ENCODE measurements at regions not wholly inside any gene's neighbourhood (a gene's known extent, or its start where the extent isn't known, plus 50 kb on each side); places are given as distances from the start of the nearest gene placed in this dataset.

DNA sequence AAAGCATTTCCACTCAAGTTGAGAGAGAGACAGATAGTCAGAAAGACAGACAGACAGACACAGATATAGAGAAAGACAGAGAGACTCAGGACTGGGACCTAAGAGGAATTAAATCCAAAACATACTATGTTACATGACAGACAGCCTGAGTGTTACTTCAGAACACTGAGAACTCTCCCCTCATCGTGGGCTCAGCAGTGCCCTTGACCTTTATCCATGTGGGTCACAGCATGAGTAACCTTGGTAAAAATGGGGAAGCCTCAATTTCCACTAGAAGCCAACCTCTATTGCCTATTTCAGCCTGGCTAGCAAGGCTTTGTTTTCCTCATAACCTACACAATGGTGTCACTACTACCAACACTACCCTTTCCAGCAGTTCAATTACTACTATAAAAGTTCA is 81.9 kb upstream of the TRABD2B start:
- H3K36me3 ChIP-seq = no peaks in the 10 kb centered on the region
- H3K4me3 ChIP-seq = no peak overlapping the region
- TF ChIP-seq CTCF (IDR thresholded peaks at IDR 0.05) = no peak
- ATAC-seq (no peak), FAIRE-seq (no peak), DNase-seq (no peak)
- H3K9me3 ChIP-seq = no peaks in the 10 kb centered on the region
- H3K27ac ChIP-seq = no peak overlapping the region
- H3K27me3 ChIP-seq = no peaks in the 10 kb centered on the region
- 14 to 37% methylated on average over 1 of the region's 1 CpG for WGBS, 2 donors
- intact Hi-C loops (cut with DNase I) = no loop called here
- H3K4me1 ChIP-seq = no peaks in the 10 kb centered on the region

DNA sequence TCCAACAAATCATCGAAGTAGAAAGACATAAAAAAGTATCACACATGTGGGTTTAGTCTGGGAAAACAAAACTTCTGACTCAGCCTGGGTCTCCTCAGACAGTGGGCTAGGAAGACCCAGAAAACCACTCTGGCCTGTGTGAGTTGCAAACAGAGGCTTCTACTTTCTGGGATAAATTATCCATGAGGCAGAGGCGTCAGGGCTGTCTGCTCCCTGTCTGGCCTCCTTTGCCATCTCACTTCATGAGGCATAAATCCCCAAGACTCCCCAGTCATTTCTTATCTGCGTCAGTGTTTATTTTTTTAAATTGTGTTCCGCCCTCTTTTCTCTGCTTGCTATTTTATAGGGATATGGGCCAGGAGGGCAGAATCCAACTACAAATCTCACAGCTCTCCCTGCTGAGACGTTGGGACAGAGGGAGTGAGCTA is 80.6 kb upstream of the TRABD2B start:
- DNase-seq (no peak), ATAC-seq (no peak), FAIRE-seq (no peak)
- intact Hi-C loops (cut with DNase I) = no loop called here
- H3K4me1 ChIP-seq = no peaks in the 10 kb centered on the region
- no peaks in the 10 kb centered on the region for H3K9me3 ChIP-seq
- TF ChIP-seq CTCF (IDR thresholded peaks at IDR 0.05) = no peak
- no peaks in the 10 kb centered on the region for H3K27me3 ChIP-seq
- WGBS, 2 donors = 59 to 60% methylated on average over 5 of the region's 5 CpGs
- H3K36me3 ChIP-seq = no peaks in the 10 kb centered on the region
- H3K27ac ChIP-seq = no peak overlapping the region
- H3K4me3 ChIP-seq = no peak overlapping the region

DNA sequence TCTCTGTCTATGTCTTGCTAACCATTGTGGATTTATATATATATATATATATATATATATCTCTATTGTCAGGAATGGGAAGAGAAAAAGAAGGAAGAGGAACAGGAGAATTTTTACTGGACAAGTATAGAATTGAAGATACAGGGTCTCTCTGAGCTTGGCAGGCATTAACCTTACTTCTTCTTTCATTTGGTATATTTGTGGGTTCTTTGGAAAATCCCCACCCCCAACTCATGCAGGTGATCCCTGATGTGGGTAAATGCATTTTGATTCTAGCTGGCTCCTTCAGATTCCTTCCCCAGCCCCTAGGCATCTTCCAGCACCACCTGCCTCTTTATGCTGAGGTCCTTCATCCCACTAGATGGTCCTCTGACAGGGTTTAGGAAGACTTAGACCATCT is 78.8 kb upstream of the TRABD2B start:
- ATAC-seq (no peak), FAIRE-seq (no peak), DNase-seq (no peak)
- Histone ChIP-seq H3K36me3 (no peaks in the 10 kb centered on the region), H3K4me1 (no peaks in the 10 kb centered on the region), H3K4me3 (no peak overlapping the region), H3K9me3 (no peaks in the 10 kb centered on the region), H3K27ac (no peak overlapping the region), H3K27me3 (no peaks in the 10 kb centered on the region)
- intact Hi-C loops (cut with DNase I) = no loop called here
- TF ChIP-seq CTCF (IDR thresholded peaks at IDR 0.05) = no peak

- Histone ChIP-seq H3K27ac (no peak overlapping the region), H3K36me3 (no peaks in the 10 kb centered on the region), H3K4me3 (no peak overlapping the region), H3K27me3 (no peaks in the 10 kb centered on the region), H3K9me3 (no peaks in the 10 kb centered on the region), H3K4me1 (no peaks in the 10 kb centered on the region)
- intact Hi-C loops (cut with DNase I) = no loop called here
- TF ChIP-seq CTCF (IDR thresholded peaks at IDR 0.05) = no peak
- FAIRE-seq (no peak), DNase-seq (no peak), ATAC-seq (no peak)
- 64 to 65% methylated on average over 12 of the region's 12 CpGs for WGBS, 2 donors
These were observed 76.8 kb upstream of the TRABD2B start for GRCh38 chr1:48073798-48074530.

GRCh38 chr1:48071513-48071912 is 74.3 kb upstream of the TRABD2B start:
- H3K27me3 ChIP-seq = no peaks in the 10 kb centered on the region
- H3K4me3 ChIP-seq = no peak overlapping the region
- ATAC-seq (no peak), FAIRE-seq (no peak), DNase-seq (no peak)
- 82 to 96% methylated on average over 1 of the region's 1 CpG for WGBS, 2 donors
- no peaks in the 10 kb centered on the region for H3K4me1 ChIP-seq
- intact Hi-C loops (cut with DNase I) = no loop called here
- H3K9me3 ChIP-seq = no peaks in the 10 kb centered on the region
- H3K36me3 ChIP-seq = no peaks in the 10 kb centered on the region
- no peak overlapping the region for H3K27ac ChIP-seq
- TF ChIP-seq CTCF (IDR thresholded peaks at IDR 0.05) = no peak

All from pancreas (tissue), 10 donors.